Stimulated activated CD4-positive, alpha-beta T cell treated with anti-CD3 and anti-CD28 coated beads, Interleukin-2, amount 100 ng/mL, for 4 hours (primary cell): ENCODE measurements at regions not wholly inside any gene's neighbourhood (a gene's known extent, or its start where the extent isn't known, plus 50 kb on each side); places are given as distances from the start of the nearest gene placed in this dataset.

ENCODE experiments used
- DNase-seq: peaks from one replicate; pipeline ENCODE4 v3.0.0-alpha.2; 2020; ENCODE audit warnings: low read depth

DNA sequence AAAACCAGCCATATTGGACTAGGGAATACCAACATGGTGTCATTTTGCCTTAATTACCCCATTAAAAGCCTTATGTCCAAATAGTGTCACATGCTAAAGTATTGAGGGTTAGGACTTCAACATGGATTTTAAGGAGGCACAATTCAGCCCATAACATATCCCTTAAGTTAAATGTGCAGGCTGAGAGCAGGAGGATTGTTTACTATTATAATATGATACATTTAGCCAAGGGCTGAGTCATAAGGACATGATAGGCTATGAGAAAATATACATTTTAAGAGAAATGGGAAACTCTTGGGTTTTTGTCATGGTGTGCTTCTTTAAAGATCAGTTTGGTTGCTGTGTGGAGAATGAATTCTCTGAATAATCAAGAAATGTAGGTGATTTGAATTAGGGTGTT, 136.8 kb downstream of the RDH14 start:
- DNase-seq, result no peak

DNA sequence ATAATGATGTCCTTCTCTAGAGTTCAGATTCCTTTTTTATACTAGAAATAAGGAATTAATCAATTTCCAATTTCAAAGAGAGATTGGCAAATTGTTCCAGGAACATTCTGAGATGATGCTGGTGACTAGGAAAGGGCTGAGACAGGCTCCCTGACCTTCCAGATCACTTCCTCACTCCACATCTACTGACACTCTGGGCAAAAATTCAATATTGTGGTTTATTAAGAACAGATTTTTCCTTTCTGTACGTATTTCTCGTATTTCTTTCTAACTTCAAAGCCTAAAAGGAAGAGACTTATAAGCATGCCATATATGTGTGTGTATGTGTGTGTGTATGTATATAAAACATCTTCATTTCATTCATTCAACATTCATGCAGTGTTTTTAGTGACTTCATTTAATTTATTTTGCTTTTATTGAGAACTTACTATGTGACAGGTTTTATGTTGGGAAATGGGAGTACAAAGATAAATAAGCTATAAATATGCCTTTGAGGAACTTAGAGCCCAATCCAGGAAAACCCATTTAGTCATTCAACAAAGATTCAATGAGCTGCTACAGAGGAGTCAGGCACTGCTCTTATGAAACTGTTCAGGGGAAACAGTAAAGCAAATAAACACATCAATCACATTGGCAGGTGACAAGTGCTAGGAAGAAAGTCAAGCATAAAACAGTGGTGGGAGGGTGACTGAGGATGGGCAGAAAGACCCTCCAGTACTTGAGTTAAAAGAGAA, 137.9 kb downstream of the RDH14 start:
- no peak for DNase-seq

DNA sequence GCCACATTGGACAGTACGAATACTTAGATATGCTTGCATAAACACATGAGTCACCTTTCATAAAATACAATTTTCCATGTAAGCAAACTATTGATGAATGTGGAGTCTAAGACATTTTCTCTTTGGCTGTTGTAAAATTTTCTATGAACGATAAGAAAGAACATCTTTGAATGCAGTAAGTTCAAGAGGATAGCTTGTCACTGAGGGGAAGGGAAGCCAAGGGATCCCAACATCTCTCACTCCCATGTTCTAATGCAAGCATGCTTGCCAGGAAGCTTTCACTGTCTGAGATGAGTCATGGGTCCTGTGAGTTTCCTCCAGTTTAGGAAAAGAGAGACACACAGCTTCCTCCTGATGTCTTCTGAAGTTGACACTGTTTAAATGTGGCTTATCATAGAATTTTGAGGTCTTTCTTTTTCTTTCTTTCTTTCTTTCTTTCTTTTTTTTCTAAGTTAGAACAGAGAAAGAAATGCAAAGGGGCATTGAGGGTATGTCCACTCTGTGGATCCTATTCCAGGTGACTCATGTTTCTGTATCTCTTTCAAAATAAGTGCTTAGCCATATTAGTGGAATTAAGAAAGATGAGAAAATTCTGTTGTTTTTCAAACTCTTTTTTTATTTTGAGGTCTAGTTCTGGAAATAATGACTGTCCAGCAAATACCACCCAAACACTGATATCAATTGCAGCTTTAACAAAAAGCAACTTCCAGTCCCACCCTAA, 146.6 kb downstream of the RDH14 start:
- no peak for DNase-seq

DNA sequence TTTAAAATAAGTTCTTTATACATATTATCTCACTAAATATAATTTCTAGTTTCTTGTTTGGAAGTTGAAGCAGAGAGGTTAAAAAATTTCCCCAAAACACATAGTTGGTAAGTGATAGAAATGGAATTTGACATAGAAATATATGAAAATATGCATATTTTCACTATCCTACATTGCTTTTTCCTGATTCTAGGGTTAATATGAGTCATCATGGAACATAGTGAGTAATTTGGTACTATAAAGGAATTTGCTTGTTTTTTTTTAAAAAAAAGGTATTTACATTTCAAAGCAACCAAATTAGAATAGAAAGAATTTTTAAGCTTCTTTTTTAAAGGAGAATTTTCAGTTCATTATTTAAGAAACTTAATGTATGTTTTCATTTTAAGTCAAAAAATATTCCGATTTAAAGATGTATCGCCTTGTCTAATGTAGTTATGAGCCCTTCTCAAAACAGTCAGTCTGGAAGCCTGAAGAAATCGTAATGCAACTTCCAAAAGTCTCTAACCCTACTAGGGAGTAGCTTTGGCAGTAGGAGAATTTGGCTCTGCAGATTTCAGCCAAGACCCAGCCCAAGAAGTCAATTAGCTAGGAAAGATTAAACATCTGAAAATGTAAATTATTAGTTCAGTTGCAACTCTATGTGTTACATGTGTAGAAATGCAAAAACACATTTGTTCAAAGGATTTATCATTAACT, 147.3 kb downstream of the RDH14 start:
- DNase-seq, result no peak

DNA sequence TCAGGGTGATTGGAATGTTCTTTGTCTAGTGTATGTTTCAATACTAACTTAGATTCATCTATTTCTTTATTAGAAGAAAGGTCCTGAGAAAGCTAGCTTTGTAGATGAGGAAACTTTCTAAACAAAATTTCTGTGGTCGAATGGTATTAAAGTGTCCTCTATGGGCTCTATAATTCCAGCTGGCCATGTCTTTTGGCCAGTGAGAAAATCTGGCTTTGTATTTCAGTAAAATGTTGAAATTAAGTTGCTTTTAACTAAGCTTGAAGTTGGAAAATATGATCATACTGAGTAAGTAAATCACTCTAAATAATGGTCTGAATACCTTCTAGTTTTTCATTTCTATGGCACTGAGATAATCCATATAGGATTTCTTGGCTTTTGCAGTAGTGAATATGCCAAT, 148.8 kb downstream of the RDH14 start:
- no peak for DNase-seq

DNA sequence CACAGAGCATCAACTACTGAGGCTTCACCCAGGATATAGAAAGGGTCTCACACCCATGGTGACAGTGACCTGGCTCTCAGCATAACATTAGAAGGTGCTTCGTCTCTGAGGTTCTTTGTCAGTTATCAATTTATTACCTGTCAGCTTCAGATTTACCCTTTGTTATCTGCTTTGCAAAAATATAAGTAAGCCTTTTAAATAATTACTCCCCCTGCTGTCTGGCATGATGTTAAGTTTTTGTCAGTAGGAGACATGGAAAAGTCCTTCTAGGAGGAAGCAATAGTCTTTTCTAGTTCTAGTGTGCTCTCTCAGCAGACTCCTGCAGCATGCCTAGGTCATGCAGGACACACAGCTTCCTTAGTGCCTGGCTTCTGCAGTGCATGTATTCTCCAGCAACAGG, 149.9 kb downstream of the RDH14 start:
- no peak for DNase-seq

DNA sequence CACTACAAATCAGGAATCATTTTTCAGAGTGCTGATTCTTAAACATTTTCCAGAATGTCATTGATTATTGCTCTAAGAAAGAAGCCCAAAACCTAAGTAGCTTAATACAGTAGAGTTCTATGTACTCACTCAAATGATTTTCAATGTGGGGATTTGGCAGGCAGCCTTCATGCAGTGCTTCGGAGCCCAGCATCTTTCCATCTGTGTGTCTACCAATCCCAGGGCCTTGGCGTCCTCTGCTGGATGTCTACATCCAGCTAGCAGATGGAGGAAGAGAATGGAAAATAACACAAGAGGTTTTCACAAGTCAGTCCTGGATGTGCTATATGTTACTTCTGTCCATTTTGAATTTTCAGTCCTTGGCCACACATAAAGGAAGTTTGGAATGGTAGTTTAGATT, 151.8 kb downstream of the RDH14 start:
- no peak for DNase-seq

DNA sequence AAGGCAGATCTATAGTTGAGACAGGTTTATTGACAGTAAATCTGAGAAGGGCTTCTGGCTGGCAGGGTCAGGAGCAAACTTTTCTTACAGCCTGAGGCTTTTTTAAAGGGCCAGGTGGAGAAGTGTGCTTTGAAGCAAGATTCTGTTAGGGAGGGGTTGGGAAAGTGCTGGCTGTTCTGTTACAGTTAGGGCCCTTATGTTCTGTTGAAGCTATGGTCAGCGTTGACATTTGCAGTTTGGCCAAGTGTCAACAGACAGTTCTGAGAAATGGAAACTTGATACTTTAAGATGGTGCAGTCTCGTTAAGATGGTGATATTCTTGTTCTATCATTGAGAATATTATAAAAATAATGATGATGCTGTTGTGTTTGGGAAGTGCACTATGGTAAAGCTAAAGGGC, 154.2 kb downstream of the RDH14 start:
- DNase-seq, result no peak

DNA sequence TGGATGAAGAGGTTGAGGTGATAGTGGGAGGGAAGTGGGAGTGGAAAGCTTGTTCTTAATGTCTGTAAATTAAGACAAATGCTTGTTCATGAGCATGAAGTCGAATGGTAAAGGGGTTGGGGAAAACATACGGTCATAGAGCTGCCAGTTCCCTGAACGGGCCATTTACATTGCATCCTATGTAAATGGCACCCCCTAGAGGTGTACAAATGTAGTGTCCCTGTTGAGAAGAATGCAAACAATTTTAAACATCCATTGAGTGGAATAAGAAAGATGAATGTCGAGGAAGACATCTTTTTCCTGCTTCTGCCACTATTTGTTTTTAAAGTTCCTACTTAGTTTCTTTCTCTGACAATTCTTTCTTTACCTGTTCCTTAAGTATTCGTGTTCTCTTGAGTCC, 155.7 kb downstream of the RDH14 start:
- DNase-seq, result no peak

DNA sequence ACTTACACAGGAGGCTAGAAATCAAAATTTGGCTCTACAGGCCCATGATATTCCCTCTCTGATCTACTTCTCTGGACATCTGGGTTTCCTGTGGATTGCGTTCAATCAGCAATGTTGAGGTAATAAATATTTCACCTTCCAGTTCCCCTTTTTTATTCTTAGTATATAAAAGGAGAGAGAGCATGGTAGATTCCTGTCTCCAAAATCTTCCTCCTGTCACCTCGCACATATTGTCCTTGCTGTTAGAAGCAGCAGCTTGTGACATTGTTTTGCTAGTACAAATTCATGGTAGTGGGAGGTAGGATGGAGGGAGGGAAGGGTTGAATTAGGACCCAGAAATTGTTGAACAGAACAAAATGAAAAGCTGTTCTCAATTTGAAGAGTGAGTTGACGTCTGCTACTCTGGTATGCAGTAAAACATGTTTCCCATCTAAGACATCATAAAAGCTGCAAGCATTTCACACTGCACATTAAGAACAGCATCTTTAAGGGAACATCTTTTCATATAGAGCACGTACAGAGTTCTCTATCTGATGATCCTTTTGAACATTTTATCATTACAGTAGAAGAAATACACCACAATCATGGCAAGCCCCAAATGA, 156.4 kb downstream of the RDH14 start:
- no peak for DNase-seq

DNA sequence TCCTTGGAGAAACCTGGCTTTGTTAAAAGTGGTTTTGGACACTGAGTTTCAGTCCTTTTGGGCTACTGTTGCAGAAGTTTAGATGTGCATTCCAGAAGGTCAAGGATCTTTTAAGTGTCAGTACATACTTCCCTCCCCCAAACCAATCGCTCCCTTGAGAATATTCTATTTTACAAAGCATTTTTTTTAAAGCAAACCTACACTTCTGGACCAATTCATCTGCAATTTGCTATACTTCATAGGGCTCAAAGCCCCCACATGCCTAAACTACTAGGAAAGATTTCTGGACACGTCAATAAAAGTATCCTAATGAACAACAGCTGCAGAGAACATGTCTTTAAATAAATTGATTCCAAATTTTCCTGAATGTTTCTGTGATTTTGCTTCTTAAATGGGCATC, 157.6 kb downstream of the RDH14 start:
- DNase-seq, result no peak

DNA sequence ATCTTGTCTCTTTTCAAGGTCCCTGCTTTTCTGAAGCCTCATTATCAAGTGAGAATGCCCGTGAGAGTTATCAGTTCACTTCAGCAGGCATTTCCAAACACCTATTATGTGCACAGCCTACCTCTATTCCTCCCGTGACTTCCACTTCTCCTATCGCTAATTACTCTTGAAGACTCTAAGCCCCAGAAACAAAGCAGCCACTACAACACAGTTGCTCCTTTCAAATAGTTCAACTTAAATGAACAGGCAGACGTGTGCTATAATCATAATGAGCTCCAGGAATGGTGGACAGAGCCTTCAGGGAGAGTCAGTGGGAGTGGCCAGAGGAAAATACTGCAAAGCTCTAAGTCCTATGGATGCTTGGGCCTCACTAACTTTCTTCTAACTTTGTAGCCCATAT, 159.0 kb downstream of the RDH14 start:
- no peak for DNase-seq

DNA sequence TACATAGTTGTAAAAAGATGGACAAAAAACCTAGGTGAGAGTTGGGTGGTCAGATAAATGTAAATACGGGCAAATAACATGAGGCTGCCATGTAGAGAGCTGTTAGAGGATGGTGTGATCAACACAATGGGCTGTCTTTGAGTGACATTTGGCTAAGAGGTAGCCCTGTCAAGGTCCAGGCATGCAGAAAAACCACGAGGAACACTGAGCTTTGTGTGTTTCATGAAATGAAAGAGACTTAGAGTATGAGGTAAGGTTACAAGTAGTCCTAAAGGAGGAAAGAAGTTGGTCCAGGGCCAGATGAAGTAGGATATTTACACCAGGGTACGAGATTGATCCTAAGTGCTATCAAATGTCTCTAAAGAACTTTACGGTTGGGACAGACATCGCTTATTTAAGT, 160.9 kb downstream of the RDH14 start:
- no peak for DNase-seq

DNA sequence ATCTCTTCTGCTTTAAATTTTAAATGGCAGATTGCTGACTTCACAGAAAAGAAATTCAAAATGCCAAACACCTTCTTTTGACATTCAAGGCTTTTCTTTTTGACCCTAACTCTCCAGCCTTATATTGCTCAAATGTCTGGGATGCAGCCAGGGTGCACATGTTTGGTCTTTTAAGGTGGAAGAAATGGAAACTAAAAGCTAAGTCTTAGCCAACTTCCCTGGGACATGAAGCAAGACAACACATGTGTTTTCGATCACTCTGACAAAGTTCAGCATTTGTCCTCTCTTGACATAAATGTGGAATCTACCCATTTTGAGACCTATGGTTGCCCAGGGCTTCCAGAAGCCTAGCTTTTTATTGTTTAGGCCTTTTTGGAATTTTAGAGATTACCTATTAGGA, 161.6 kb downstream of the RDH14 start:
- DNase-seq, result no peak

DNA sequence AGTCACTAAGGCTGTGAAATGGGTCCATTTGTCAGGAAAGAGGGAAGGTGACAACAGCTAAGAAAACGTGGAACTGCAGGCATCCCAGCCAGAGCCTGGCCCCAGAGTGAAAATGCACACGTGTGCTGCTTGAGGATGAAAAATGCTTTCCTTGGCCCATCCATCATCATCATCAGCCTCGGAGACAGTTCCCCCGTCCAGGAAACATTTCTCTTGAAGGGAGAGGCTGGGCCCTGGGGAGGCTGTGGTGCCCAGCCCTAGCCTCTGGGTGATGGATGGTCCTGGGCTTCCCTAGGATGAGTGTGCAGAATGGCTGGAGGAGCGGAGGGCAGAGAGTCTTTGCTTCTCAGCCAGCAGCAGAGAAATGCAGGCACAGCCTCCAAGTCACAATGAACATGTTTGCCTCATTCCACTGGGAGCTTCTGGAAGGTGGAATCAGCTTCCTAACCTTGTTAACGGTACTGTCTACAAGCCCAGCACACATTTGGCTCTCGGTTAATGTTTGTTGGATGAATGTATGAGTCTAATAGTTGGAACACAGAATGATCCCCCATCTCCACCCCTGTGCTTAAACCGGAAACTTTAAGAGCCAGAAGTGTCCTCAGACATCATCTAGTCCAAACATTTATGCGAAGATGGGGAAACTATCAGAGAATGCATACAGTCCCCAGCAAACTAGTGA, 164.0 kb downstream of the RDH14 start:
- DNase-seq, result no peak

DNA sequence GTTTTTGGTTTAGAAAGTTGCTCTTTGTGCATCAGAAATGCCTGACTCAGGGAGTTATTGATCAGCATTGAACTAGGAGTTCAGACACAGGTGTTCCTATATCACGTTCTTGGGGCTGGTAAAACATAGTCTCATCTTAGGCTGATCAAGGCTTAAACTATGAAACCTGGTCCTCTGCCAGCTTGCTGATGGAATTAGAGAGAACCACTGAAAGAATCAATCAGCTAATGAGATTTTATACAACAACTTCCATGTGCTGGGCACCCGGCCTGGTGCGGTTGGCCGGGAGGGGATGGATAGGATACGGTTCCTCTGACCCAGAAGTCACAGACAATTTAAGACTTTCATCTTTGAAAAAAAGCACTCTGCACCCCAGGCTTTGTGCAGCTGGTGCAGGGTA, 164.9 kb downstream of the RDH14 start:
- no peak for DNase-seq

DNA sequence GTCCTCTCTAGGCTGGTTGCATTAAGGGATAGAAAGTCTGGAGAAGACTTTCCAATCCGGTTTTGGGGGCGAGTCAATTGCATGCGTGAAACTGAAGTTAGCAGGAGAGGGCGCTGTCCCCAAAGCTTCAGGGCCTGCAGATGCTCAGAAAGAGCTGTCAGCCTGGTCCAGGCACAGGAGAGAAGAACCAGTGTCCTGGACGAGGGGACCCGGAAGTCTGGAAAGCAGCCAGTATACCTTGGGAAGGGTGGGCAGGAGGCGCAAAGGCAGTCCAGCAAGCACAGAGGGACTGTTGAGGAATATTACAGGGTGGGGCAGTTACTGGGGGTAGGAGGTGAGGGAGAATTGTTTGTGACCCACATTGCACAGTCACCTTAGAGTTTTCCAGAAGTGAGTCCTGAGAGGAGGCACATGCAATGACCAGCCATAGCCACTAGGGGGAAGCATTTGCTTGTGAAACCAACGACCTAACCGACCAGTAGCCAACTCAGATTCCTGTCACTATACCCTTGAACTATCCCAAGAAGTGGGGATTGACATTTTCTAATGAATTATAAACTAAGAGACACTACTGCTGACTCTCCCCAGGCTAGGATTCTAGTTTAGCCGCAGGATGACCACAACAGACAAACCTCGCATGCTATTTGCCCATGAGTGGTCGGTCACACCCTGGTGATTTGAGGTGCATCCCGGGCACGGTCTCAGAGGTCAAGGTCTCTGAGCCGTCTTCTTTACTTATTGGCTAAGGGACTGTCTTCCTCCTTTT, 172.8 kb downstream of the RDH14 start:
- peak; percentile 19 for DNase-seq

DNA sequence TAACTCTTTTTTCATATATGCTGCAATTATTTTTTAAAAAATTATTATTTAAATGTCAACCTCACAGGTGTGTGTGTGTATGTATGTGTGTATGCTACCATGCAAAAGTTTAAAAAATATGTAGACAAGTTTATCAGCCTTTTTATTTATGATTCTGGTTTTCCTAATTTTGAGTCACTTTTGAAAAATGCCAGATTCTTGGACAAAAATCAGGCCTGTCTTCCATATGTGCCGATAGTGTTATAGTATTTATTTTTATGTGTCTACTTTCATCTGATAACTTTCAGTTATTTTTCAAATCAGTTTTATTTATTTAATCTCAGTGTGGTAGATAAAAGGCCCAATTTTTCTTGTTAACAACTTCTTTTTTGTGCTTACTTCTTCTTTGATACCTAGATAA, 176.2 kb downstream of the RDH14 start:
- no peak for DNase-seq

DNA sequence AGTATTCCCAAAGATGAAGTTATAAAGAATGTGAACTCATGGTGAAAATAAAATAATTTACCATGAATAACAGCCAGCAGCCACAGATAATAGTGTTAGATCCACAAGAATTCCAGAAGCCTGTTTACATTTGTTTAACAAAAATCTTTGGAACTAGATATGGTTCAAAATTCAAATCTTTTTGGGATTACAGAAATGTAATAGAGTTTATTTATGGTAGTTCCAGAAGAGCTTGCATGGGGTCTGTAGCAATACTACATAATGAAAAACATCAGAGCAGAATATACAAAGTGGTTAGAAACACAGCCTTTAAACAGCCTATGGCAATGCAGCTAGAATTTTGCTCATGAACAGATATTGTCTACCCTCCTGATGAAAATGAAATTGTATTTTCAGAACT, 179.1 kb downstream of the RDH14 start:
- DNase-seq, result no peak

DNA sequence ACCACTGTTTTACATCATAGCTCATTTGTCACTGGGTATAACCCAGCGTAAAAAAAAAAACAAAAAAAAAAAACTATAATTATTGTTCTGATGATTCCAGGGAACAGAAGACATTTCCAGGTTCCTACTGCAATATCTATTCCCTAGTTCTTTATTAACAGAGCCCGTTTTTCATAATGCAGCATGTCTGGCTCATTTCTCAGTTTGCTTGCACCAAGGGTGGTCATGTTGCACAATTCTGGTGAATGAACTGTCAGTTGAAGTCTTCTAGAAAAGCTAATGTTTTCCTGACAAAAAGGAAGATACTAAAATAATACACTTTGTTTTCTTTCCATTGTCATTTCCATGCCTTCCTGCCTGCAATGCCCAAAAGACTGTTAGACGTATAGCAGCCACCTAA, 180.1 kb downstream of the RDH14 start:
- DNase-seq, result no peak

DNA sequence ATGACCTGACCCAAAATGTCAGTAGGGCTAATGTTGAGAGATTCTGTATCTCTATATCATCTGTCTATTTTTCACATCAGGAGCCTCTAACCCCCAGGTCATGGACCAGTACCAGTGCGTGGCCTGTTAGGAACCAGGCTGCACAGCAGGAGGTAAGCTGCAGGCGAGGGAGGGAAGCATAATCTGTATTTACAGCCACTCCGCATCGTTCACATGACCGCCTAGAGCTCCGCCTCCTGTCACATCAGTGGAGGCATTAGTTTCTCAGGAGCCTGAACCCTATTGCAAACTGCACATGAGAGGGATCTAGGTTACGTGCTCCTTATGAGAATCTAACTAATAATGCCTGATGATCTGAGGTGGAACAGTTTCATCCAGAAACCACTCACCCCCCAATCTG, 180.6 kb downstream of the RDH14 start:
- no peak for DNase-seq
